Frontal cortex (tissue), 3 donors: ENCODE measurements at regions not wholly inside any gene's neighbourhood (a gene's known extent, or its start where the extent isn't known, plus 50 kb on each side); places are given as distances from the start of the nearest gene placed in this dataset.
A peak's percentile ranks its signal among the peaks of the same experiment; 100 is the strongest.
"Not testable (repeated sequence)": the region's sequence is repeated elsewhere in the genome, so short reads cannot be mapped to it uniquely, and the experiment has no call there.

Experiments
- DNase-seq, 2 donors: peaks; one replicate each; pipeline ENCODE4 v3.0.0; 2012; ENCODE audit warnings: low spot score in 2 of 2
- FAIRE-seq: peaks from 2 replicates; lab custom pipeline; 2012; peaks lifted over from hg19 to GRCh38; lab: Jason Lieb, UNC
- donor health status: control.
- donor health status: control.
- donor health status: control.

- FAIRE-seq = no peak
- no peak for DNase-seq
These were observed 101.5 kb upstream of the FNDC3A start for GRCh38 chr13:48874165-48874564.

- no peak for DNase-seq
- no peak for FAIRE-seq
These were observed 100.7 kb upstream of the FNDC3A start for GRCh38 chr13:48875047-48875446.

- FAIRE-seq = no peak
- no peak for DNase-seq
These were observed 99.4 kb upstream of the FNDC3A start for GRCh38 chr13:48876289-48876688.

GRCh38 chr13:48879432-48879831 is 96.3 kb upstream of the FNDC3A start:
- FAIRE-seq (no peak), DNase-seq (no peak)

- FAIRE-seq = no peak
- DNase-seq = no peak
These were observed 95.9 kb upstream of the FNDC3A start for GRCh38 chr13:48879854-48880253.

- not testable (repeated sequence) for DNase-seq, FAIRE-seq
These were observed 91.9 kb upstream of the FNDC3A start for GRCh38 chr13:48883786-48884185.

- DNase-seq (no peak), FAIRE-seq (no peak)
These were observed 90.7 kb upstream of the FNDC3A start for GRCh38 chr13:48885027-48885395.

GRCh38 chr13:48888613-48889012 is 87.1 kb upstream of the FNDC3A start:
- FAIRE-seq (no peak), DNase-seq (no peak)

GRCh38 chr13:48890391-48890790 is 85.3 kb upstream of the FNDC3A start:
- FAIRE-seq (no peak), DNase-seq (no peak)

GRCh38 chr13:48891586-48891985 is 84.1 kb upstream of the FNDC3A start:
- no peak for DNase-seq
- no peak for FAIRE-seq

GRCh38 chr13:48892053-48892687 is 83.5 kb upstream of the FNDC3A start:
- peak in 1 of 2 donors; percentile 14 for DNase-seq
- FAIRE-seq = no peak

GRCh38 chr13:48892688-48893075 is 83.0 kb upstream of the FNDC3A start:
- FAIRE-seq = no peak

GRCh38 chr13:48896312-48896711 is 79.4 kb upstream of the FNDC3A start:
- no peak for DNase-seq
- FAIRE-seq = no peak

More at GRCh38 chr13:48892688-48893075, 83.0 kb upstream of the FNDC3A start:
- no peak for DNase-seq

- DNase-seq = no peak
- no peak for FAIRE-seq
These were observed 73.9 kb upstream of the FNDC3A start for GRCh38 chr13:48901781-48902180.

GRCh38 chr13:48902368-48902767 is 73.3 kb upstream of the FNDC3A start:
- FAIRE-seq (no peak), DNase-seq (no peak)

- no peak for DNase-seq
- no peak for FAIRE-seq
These were observed 70.9 kb upstream of the FNDC3A start for GRCh38 chr13:48904668-48905290.

GRCh38 chr13:48906200-48906599 is 69.5 kb upstream of the FNDC3A start:
- no peak for DNase-seq
- no peak for FAIRE-seq

- DNase-seq = no peak
These were observed 67.2 kb upstream of the FNDC3A start for GRCh38 chr13:48908381-48909055.

GRCh38 chr13:48909056-48909389 is 66.7 kb upstream of the FNDC3A start:
- DNase-seq (no peak), FAIRE-seq (no peak)

More at GRCh38 chr13:48908381-48909055, 67.2 kb upstream of the FNDC3A start:
- no peak for FAIRE-seq

- no peak for FAIRE-seq
These were observed 65.0 kb upstream of the FNDC3A start for GRCh38 chr13:48910686-48911085.

GRCh38 chr13:48919751-48920150 is 56.0 kb upstream of the FNDC3A start:
- no peak for DNase-seq
- no peak for FAIRE-seq

More at GRCh38 chr13:48910686-48911085, 65.0 kb upstream of the FNDC3A start:
- DNase-seq = no peak
